ENCODE measurements at regions not wholly inside any gene's neighbourhood (a gene's known extent, or its start where the extent isn't known, plus 50 kb on each side); places are given as distances from the start of the nearest gene placed in this dataset.

DNA sequence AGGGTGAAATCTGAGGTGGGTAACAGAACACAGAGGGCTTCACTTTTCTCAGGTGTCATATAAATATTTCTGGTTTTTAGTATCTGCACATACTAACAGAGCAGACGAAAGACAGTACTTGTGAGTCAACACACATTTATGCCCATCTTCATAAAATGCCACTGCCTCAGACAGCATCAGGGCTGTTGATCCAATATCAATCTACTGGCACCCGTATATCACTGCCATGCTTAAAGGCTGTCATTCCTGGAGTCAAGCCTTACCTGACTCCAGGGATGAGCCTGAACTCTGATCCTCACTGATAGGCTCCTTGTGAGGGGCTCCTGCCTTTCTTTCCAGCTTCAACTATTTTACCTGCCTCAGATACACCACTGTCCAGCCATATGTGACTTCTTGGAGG is 595.7 kb downstream of the TFAP2B start:
- TF ChIP-seq, protein P1, sequence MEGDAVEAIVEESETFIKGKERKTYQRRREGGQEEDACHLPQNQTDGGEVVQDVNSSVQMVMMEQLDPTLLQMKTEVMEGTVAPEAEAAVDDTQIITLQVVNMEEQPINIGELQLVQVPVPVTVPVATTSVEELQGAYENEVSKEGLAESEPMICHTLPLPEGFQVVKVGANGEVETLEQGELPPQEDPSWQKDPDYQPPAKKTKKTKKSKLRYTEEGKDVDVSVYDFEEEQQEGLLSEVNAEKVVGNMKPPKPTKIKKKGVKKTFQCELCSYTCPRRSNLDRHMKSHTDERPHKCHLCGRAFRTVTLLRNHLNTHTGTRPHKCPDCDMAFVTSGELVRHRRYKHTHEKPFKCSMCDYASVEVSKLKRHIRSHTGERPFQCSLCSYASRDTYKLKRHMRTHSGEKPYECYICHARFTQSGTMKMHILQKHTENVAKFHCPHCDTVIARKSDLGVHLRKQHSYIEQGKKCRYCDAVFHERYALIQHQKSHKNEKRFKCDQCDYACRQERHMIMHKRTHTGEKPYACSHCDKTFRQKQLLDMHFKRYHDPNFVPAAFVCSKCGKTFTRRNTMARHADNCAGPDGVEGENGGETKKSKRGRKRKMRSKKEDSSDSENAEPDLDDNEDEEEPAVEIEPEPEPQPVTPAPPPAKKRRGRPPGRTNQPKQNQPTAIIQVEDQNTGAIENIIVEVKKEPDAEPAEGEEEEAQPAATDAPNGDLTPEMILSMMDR (conservative IDR thresholded peaks at IDR 0.05; ENCODE audit: low read depth in 2 of 2): no peak
- TF ChIP-seq, protein P2, sequence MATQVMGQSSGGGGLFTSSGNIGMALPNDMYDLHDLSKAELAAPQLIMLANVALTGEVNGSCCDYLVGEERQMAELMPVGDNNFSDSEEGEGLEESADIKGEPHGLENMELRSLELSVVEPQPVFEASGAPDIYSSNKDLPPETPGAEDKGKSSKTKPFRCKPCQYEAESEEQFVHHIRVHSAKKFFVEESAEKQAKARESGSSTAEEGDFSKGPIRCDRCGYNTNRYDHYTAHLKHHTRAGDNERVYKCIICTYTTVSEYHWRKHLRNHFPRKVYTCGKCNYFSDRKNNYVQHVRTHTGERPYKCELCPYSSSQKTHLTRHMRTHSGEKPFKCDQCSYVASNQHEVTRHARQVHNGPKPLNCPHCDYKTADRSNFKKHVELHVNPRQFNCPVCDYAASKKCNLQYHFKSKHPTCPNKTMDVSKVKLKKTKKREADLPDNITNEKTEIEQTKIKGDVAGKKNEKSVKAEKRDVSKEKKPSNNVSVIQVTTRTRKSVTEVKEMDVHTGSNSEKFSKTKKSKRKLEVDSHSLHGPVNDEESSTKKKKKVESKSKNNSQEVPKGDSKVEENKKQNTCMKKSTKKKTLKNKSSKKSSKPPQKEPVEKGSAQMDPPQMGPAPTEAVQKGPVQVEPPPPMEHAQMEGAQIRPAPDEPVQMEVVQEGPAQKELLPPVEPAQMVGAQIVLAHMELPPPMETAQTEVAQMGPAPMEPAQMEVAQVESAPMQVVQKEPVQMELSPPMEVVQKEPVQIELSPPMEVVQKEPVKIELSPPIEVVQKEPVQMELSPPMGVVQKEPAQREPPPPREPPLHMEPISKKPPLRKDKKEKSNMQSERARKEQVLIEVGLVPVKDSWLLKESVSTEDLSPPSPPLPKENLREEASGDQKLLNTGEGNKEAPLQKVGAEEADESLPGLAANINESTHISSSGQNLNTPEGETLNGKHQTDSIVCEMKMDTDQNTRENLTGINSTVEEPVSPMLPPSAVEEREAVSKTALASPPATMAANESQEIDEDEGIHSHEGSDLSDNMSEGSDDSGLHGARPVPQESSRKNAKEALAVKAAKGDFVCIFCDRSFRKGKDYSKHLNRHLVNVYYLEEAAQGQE (IDR thresholded peaks at IDR 0.05; ENCODE audit: unreplicated experiment): no peak
- TF ChIP-seq POLR2AphosphoS5 (IDR thresholded peaks at IDR 0.05; ENCODE audit: low read depth): no peak
- no peak for TF ChIP-seq EZH2 (IDR thresholded peaks at IDR 0.05; ENCODE audit: low read depth, unreplicated experiment)
- TF ChIP-seq ZNF114 (CRISPR knock-in tag; IDR thresholded peaks at IDR 0.05): no peak
- no peak for TF ChIP-seq JUNB (IDR thresholded peaks at IDR 0.05; ENCODE audit: unreplicated experiment)
- no peak for TF ChIP-seq STAT1 (IDR thresholded peaks at IDR 0.05; ENCODE audit: unreplicated experiment)
- TF ChIP-seq CREB1 (CRISPR knock-in tag; IDR thresholded peaks at IDR 0.05; ENCODE audit: low read depth): no peak
- TF ChIP-seq EZH2phosphoT487 (IDR thresholded peaks at IDR 0.05; ENCODE audit: unreplicated experiment): no peak
- TF ChIP-seq, protein P3, sequence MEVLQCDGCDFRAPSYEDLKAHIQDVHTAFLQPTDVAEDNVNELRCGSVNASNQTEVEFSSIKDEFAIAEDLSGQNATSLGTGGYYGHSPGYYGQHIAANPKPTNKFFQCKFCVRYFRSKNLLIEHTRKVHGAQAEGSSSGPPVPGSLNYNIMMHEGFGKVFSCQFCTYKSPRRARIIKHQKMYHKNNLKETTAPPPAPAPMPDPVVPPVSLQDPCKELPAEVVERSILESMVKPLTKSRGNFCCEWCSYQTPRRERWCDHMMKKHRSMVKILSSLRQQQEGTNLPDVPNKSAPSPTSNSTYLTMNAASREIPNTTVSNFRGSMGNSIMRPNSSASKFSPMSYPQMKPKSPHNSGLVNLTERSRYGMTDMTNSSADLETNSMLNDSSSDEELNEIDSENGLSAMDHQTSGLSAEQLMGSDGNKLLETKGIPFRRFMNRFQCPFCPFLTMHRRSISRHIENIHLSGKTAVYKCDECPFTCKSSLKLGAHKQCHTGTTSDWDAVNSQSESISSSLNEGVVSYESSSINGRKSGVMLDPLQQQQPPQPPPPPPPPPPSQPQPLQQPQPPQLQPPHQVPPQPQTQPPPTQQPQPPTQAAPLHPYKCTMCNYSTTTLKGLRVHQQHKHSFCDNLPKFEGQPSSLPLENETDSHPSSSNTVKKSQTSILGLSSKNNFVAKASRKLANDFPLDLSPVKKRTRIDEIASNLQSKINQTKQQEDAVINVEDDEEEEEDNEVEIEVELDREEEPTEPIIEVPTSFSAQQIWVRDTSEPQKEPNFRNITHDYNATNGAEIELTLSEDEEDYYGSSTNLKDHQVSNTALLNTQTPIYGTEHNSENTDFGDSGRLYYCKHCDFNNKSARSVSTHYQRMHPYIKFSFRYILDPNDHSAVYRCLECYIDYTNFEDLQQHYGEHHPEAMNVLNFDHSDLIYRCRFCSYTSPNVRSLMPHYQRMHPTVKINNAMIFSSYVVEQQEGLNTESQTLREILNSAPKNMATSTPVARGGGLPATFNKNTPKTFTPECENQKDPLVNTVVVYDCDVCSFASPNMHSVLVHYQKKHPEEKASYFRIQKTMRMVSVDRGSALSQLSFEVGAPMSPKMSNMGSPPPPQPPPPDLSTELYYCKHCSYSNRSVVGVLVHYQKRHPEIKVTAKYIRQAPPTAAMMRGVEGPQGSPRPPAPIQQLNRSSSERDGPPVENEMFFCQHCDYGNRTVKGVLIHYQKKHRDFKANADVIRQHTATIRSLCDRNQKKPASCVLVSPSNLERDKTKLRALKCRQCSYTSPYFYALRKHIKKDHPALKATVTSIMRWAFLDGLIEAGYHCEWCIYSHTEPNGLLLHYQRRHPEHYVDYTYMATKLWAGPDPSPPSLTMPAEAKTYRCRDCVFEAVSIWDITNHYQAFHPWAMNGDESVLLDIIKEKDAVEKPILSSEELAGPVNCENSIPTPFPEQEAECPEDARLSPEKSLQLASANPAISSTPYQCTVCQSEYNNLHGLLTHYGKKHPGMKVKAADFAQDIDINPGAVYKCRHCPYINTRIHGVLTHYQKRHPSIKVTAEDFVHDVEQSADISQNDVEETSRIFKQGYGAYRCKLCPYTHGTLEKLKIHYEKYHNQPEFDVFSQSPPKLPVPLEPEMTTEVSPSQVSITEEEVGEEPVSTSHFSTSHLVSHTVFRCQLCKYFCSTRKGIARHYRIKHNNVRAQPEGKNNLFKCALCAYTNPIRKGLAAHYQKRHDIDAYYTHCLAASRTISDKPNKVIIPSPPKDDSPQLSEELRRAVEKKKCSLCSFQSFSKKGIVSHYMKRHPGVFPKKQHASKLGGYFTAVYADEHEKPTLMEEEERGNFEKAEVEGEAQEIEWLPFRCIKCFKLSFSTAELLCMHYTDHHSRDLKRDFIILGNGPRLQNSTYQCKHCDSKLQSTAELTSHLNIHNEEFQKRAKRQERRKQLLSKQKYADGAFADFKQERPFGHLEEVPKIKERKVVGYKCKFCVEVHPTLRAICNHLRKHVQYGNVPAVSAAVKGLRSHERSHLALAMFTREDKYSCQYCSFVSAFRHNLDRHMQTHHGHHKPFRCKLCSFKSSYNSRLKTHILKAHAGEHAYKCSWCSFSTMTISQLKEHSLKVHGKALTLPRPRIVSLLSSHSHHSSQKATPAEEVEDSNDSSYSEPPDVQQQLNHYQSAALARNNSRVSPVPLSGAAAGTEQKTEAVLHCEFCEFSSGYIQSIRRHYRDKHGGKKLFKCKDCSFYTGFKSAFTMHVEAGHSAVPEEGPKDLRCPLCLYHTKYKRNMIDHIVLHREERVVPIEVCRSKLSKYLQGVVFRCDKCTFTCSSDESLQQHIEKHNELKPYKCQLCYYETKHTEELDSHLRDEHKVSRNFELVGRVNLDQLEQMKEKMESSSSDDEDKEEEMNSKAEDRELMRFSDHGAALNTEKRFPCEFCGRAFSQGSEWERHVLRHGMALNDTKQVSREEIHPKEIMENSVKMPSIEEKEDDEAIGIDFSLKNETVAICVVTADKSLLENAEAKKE (CRISPR knock-in tag; IDR thresholded peaks at IDR 0.05): no peak
- TF ChIP-seq ZNF331 (CRISPR knock-in tag; IDR thresholded peaks at IDR 0.05; ENCODE audit: low read depth): no peak
- TF ChIP-seq, protein P4, sequence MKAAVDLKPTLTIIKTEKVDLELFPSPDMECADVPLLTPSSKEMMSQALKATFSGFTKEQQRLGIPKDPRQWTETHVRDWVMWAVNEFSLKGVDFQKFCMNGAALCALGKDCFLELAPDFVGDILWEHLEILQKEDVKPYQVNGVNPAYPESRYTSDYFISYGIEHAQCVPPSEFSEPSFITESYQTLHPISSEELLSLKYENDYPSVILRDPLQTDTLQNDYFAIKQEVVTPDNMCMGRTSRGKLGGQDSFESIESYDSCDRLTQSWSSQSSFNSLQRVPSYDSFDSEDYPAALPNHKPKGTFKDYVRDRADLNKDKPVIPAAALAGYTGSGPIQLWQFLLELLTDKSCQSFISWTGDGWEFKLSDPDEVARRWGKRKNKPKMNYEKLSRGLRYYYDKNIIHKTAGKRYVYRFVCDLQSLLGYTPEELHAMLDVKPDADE (IDR thresholded peaks at IDR 0.05): no peak
- no peak for TF ChIP-seq NANOG (IDR thresholded peaks at IDR 0.05; ENCODE audit: borderline replicate concordance)
